ENCODE measurements at regions not wholly inside any gene's neighbourhood (a gene's known extent, or its start where the extent isn't known, plus 50 kb on each side); places are given as distances from the start of the nearest gene placed in this dataset.

- no peaks in the 10 kb centered on the region for H3K9me3 ChIP-seq (ENCODE audit: control insufficient read depth, insufficient read depth, low read length)
- peak overlapping the region; percentile 11; the same call in 1 of the 2 replicates for H4K5ac ChIP-seq (ENCODE audit: low read depth, low read length)
- peak overlapping the region; percentile 77 for H2BK120ac ChIP-seq (ENCODE audit: low read depth, low read length)
- H3K4me3 ChIP-seq (ENCODE audit: insufficient read depth, low read depth, low read length) = no peak overlapping the region
- H3K4me1 ChIP-seq (ENCODE audit: control insufficient read depth, insufficient read depth, low read length) = peaks cover 3% of the 10 kb centered on the region; the same call in 1 of the 2 replicates
- WGBS, 2 experiments (ENCODE audit: extremely low coverage in 2 of 2, insufficient read length in 1 of 2) = no CpG with 5 or more reads among the region's 4 CpGs
- DNase-seq (no peak), ATAC-seq (ENCODE audit: low read depth) (no peak)
- H4K8ac ChIP-seq (ENCODE audit: low read depth in 2 of 2, low read length in 2 of 2) = peak overlapping the region in 1 of 2 experiments; percentile 28; a peak in 1 of 4 replicates
- H3K9ac ChIP-seq (ENCODE audit: low read depth, low read length) = no peak overlapping the region
- H3K18ac ChIP-seq (ENCODE audit: low read depth, low read length) = no peak overlapping the region; the same call in 1 of the 2 replicates
- H3K79me1 ChIP-seq (ENCODE audit: low read depth in 1 of 2, low read length in 2 of 2) = no peaks in the 10 kb centered on the region
- H3K4me2 ChIP-seq (ENCODE audit: low read depth, low read length) = no peak overlapping the region; the same call in 1 of the 2 replicates
- H2BK5ac ChIP-seq (ENCODE audit: low read depth, low read length, poor library complexity, severe bottlenecking) = no peak overlapping the region
- peak overlapping the region; percentile 15 for H3K4ac ChIP-seq (ENCODE audit: low read depth, low read length)
- POLR2A ChIA-PET (ENCODE audit: unreplicated experiment) = interaction anchor here (0.7 kb wide), 1 partner anchor 184 kb away, joined by 4 read pairs; no protein-coding TSS in a partner anchor
- peak overlapping the region; percentile 56; the same call in 1 of the 2 replicates for H4K91ac ChIP-seq (ENCODE audit: insufficient read depth, low read depth, low read length)
- H2AFZ ChIP-seq (replicated peaks; ENCODE audit: low read length, poor library complexity) = no peak overlapping the region
- no peaks in the 10 kb centered on the region for H3K36me3 ChIP-seq (ENCODE audit: control insufficient read depth, insufficient read depth, low read length)
- no TSS peak for BruUV-seq (replicated peaks)
- no peak overlapping the region for H2BK15ac ChIP-seq (ENCODE audit: low read depth, low read length)
- in situ Hi-C loops (cut with MboI; ENCODE audit: low sequenced_read_pairs) = no loop called here
- H3K27me3 ChIP-seq (ENCODE audit: control insufficient read depth, insufficient read depth, low read length) = no peaks in the 10 kb centered on the region
- H2AK5ac ChIP-seq (ENCODE audit: low read depth, low read length) = peak overlapping the region; percentile 58; the same call in 1 of the 2 replicates
- CTCF ChIA-PET = interaction anchor here (0.6 kb wide), 1 partner anchor 8 kb away, joined by 5 read pairs; no protein-coding TSS in a partner anchor
- H3K14ac ChIP-seq (replicated peaks; ENCODE audit: low read depth, low read length) = peak overlapping the region; percentile 68
- intact Hi-C loops (cut with micrococcal nuclease) = no loop called here
- H4K20me1 ChIP-seq (ENCODE audit: insufficient read depth, low read length) = no peaks in the 10 kb centered on the region
- H3K23ac ChIP-seq (ENCODE audit: low read depth, low read length) = no peak overlapping the region
- no peak overlapping the region for H3K27ac ChIP-seq (ENCODE audit: insufficient read depth, low read length)
- H2AK9ac ChIP-seq (replicated peaks; ENCODE audit: low read depth, low read length, poor library complexity) = no peak overlapping the region
- 0 out of 2 replicates have a peak overlapping the region, but pooled peaks have one; percentile 48 for H2BK20ac ChIP-seq (ENCODE audit: low read depth, low read length)
- no peak overlapping the region for H3K56ac ChIP-seq (ENCODE audit: extremely low read depth, insufficient read depth, low read length)
- H3K9me1 ChIP-seq (ENCODE audit: insufficient read depth, low read length) = peaks cover 2% of the 10 kb centered on the region; the same call in 1 of the 2 replicates
- TF ChIP-seq CHD1 (IDR thresholded peaks at IDR 0.05; ENCODE audit: low read depth, low read length) = no peak
- TF ChIP-seq CEBPB (IDR thresholded peaks at IDR 0.05; ENCODE audit: low read depth, low read length) = no peak
- no peak for TF ChIP-seq BHLHE40 (IDR thresholded peaks at IDR 0.05; ENCODE audit: low read depth, low read length)
- TF ChIP-seq ELK1 (IDR thresholded peaks at IDR 0.05; ENCODE audit: borderline replicate concordance, low read depth, low read length) = no peak
- TF ChIP-seq RFX5 (IDR thresholded peaks at IDR 0.05; ENCODE audit: low read depth, low read length) = no peak
- TF ChIP-seq FOS (IDR thresholded peaks at IDR 0.05; ENCODE audit: low read depth, low read length) = no peak
- TF ChIP-seq RCOR1 (IDR thresholded peaks at IDR 0.05; ENCODE audit: insufficient replicate concordance, low read length) = no peak
- TF ChIP-seq POLR2A (IDR thresholded peaks at IDR 0.05; ENCODE audit: low read depth, low read length) = no peak
- no peak for TF ChIP-seq USF2 (IDR thresholded peaks at IDR 0.05; ENCODE audit: low read depth, low read length)
- no peak for TF ChIP-seq CTCF (conservative IDR thresholded peaks at IDR 0.05; ENCODE audit: low read depth, low read length)
- no peak for TF ChIP-seq MAFK (IDR thresholded peaks at IDR 0.05; ENCODE audit: low read depth, low read length)
- no peak for TF ChIP-seq SMC3 (IDR thresholded peaks at IDR 0.05; ENCODE audit: low read depth, low read length)
- TF ChIP-seq NFE2L2 (IDR thresholded peaks at IDR 0.05; ENCODE audit: low read depth, low read length) = no peak
- dilution Hi-C loops (cut with HindIII; ENCODE audit: low sequenced_read_pairs, unreplicated experiment) = no loop called here
Measured at GRCh38 chr2:189312643-189313042, 128.6 kb upstream of the WDR75 start.

Data from IMR-90 (cell line).